HG03520 (cell line): ENCODE measurements at regions not wholly inside any gene's neighbourhood (a gene's known extent, or its start where the extent isn't known, plus 50 kb on each side); places are given as distances from the start of the nearest gene placed in this dataset.

Experiments used
- ATAC-seq: cut with Tn5 transposase; IDR thresholded peaks from one replicate; pipeline ENCODE4 v1.9.1; 2021; ENCODE audit warnings: mild to moderate bottlenecking, moderate library complexity; ENCODE audit not compliant: unreplicated experiment

GRCh38 chr2:11988691-11989353, 242.4 kb downstream of the LPIN1 start:
- no peak for ATAC-seq

GRCh38 chr2:11989354-11989703, 242.9 kb downstream of the LPIN1 start:
- ATAC-seq: no peak

- no peak for ATAC-seq
Observed at GRCh38 chr2:11990576-11990975, 244.1 kb downstream of the LPIN1 start.

GRCh38 chr2:11993749-11994148, 247.3 kb downstream of the LPIN1 start:
- ATAC-seq: no peak

GRCh38 chr2:11995456-11995855, 249.0 kb downstream of the LPIN1 start:
- no peak for ATAC-seq

- ATAC-seq: no peak
Observed at GRCh38 chr2:11996618-11997017, 250.2 kb downstream of the LPIN1 start.

- ATAC-seq: no peak
Observed at GRCh38 chr2:11997142-11997541, 250.7 kb downstream of the LPIN1 start.

GRCh38 chr2:11998218-11998617, 251.8 kb downstream of the LPIN1 start:
- ATAC-seq: peak; percentile 41

GRCh38 chr2:11998626-11999378, 252.4 kb downstream of the LPIN1 start:
- no peak for ATAC-seq

GRCh38 chr2:12001621-12002020, 255.2 kb downstream of the LPIN1 start:
- no peak for ATAC-seq

- ATAC-seq: no peak
Observed at GRCh38 chr2:12002215-12002614, 255.8 kb downstream of the LPIN1 start.

GRCh38 chr2:12004713-12005112, 258.3 kb downstream of the LPIN1 start:
- no peak for ATAC-seq

- peak; percentile 58 for ATAC-seq
Observed at GRCh38 chr2:12005886-12006681, 259.7 kb downstream of the LPIN1 start.

GRCh38 chr2:12006850-12007249, 260.4 kb downstream of the LPIN1 start:
- no peak for ATAC-seq

- no peak for ATAC-seq
Observed at GRCh38 chr2:12007282-12007681, 260.9 kb downstream of the LPIN1 start.

- ATAC-seq: peak; percentile 83
Observed at GRCh38 chr2:12008425-12009061, 262.1 kb downstream of the LPIN1 start.

GRCh38 chr2:12009323-12009905, 263.0 kb downstream of the LPIN1 start:
- no peak for ATAC-seq

- no peak for ATAC-seq
Observed at GRCh38 chr2:12010059-12010458, 263.6 kb downstream of the LPIN1 start.

GRCh38 chr2:12010779-12011178, 264.3 kb downstream of the LPIN1 start:
- no peak for ATAC-seq

GRCh38 chr2:12014088-12014960, 267.9 kb downstream of the LPIN1 start:
- ATAC-seq: no peak
